Panc1 (cell line): ENCODE measurements at regions not wholly inside any gene's neighbourhood (a gene's known extent, or its start where the extent isn't known, plus 50 kb on each side); places are given as distances from the start of the nearest gene placed in this dataset.

Experiments
- ATAC-seq: fragments of 200-7000 bp; cut with Tn5 transposase; 2 replicates; pipeline ENCODE4 v1.9.1; 2020; ENCODE audit warnings: mild to moderate bottlenecking, moderate library complexity
- BruUV-seq: library from RNA; stranded (reverse); fragments of 400-500 nt; replicated peaks from 2 replicates; lab custom pipeline; 2021; lab: Mats Ljungman, UMichigan
- CTCF ChIA-PET: fragments of 300-600 bp; sonication (Branson Sonifier 250); formaldehyde crosslinking; loops from one replicate; lab custom pipeline; 2022; ENCODE audit warnings: antibody characterized with exemption; lab: Charles Lee
- POLR2A ChIA-PET: fragments of 300-600 bp; sonication (Branson Sonifier 250); formaldehyde crosslinking; loops from one replicate; lab custom pipeline; 2022; ENCODE audit warnings: antibody characterized with exemption; lab: Charles Lee
- DNase-seq: peaks from one replicate; pipeline ENCODE4 v3.0.0-alpha.2; 2010; ENCODE audit warnings: low read depth, low spot score
- H3K27ac ChIP-seq: 2 replicates; pipeline ENCODE4 v1.5.1; 2011; ENCODE audit warnings: mild to moderate bottlenecking, low read length, inconsistent platforms
- H3K27me3 ChIP-seq: fragments of 200-500 bp; sonication (Bioruptor generic); 2 replicates; pipeline ENCODE4 v1.6.0; 2014; ENCODE audit warnings: low read length, inconsistent platforms; ENCODE audit not compliant: control insufficient read depth, insufficient read depth
- H3K36me3 ChIP-seq: fragments of 200-500 bp; sonication (Bioruptor generic); 2 replicates; pipeline ENCODE4 v1.5.1; 2014; ENCODE audit warnings: inconsistent platforms, mild to moderate bottlenecking, low read length, moderate library complexity; ENCODE audit not compliant: control insufficient read depth, insufficient read depth
- H3K4me1 ChIP-seq: 2 replicates; pipeline ENCODE4 v1.5.1; 2011; ENCODE audit warnings: inconsistent platforms, mild to moderate bottlenecking, low read length, moderate library complexity; ENCODE audit not compliant: control insufficient read depth, insufficient read depth
- H3K4me3 ChIP-seq, 2 experiments: 2 replicates each; pipeline ENCODE4 v1.5.1; 2011 to 2012; ENCODE audit warnings: low read depth in 2 of 2, low read length in 2 of 2, mild to moderate bottlenecking in 2 of 2, inconsistent platforms in 1 of 2, moderate library complexity in 1 of 2
- H3K9me3 ChIP-seq: fragments of 200-500 bp; sonication (Bioruptor generic); 2 replicates; pipeline ENCODE4 v1.5.1; 2014; ENCODE audit warnings: low read depth, mild to moderate bottlenecking, inconsistent platforms, low read length, moderate library complexity; ENCODE audit not compliant: control insufficient read depth, insufficient read depth
- POLR2AphosphoS5 ChIP-seq: IDR thresholded peaks from 2 replicates; pipeline ENCODE4 v1.6.1; 2012; ENCODE audit warnings: mild to moderate bottlenecking, low read depth, low read length, moderate library complexity
- REST ChIP-seq, 2 experiments: IDR thresholded peaks; 2 replicates each; pipeline ENCODE4 v1.6.1; 2011 to 2012; ENCODE audit warnings: low read depth in 2 of 2, control low read depth in 1 of 2, low read length in 1 of 2, mild to moderate bottlenecking in 1 of 2, moderate library complexity in 1 of 2; ENCODE audit not compliant: insufficient read depth in 1 of 2
- SIN3A ChIP-seq: IDR thresholded peaks from 2 replicates; pipeline ENCODE4 v1.6.1; 2012; ENCODE audit warnings: low read depth, mild to moderate bottlenecking, low read length, moderate library complexity, borderline replicate concordance; ENCODE audit not compliant: insufficient read depth
- TCF7L2 ChIP-seq: IDR thresholded peaks from 2 replicates; pipeline ENCODE4 v1.6.1; 2011; ENCODE audit warnings: mild to moderate bottlenecking, low read depth, low read length, inconsistent platforms
- in situ Hi-C: cut with HindIII; loops from 2 replicates; pipeline ENCODE4 v1.10.0; 2016; ENCODE audit warnings: low sequenced_read_pairs, low pct_unique_long_range_greater_than_20kb
- intact Hi-C: fragments of 100-400 bp; cut with micrococcal nuclease; formaldehyde crosslinking; loops from one replicate; pipeline ENCODE4 v1.10.0; 2022; ENCODE audit not compliant: unreplicated experiment
- TF ChIP-seq, protein P1 (sequence below): fragments of 450-650 bp; IDR thresholded peaks from 2 replicates; pipeline ENCODE4 v1.5.1; 2017; ENCODE audit warnings: mild to moderate bottlenecking

- POLR2A ChIA-PET, result interaction anchor here (0.6 kb wide), 1 partner anchor 461 kb away, joined by 3 read pairs; no protein-coding TSS in a partner anchor
- Histone ChIP-seq H3K4me3 (no peak overlapping the region), H3K9me3 (no peaks in the 10 kb centered on the region), H3K4me1 (no peaks in the 10 kb centered on the region), H3K36me3 (no peaks in the 10 kb centered on the region), H3K27me3 (no peaks in the 10 kb centered on the region), H3K27ac (no peak overlapping the region)
- ATAC-seq (no peak), DNase-seq (no peak)
- CTCF ChIA-PET, result no interaction called here
- intact Hi-C loops (no loop called here), in situ Hi-C loops (no loop called here)
- TF ChIP-seq POLR2AphosphoS5, result no peak
- TF ChIP-seq, protein P1, sequence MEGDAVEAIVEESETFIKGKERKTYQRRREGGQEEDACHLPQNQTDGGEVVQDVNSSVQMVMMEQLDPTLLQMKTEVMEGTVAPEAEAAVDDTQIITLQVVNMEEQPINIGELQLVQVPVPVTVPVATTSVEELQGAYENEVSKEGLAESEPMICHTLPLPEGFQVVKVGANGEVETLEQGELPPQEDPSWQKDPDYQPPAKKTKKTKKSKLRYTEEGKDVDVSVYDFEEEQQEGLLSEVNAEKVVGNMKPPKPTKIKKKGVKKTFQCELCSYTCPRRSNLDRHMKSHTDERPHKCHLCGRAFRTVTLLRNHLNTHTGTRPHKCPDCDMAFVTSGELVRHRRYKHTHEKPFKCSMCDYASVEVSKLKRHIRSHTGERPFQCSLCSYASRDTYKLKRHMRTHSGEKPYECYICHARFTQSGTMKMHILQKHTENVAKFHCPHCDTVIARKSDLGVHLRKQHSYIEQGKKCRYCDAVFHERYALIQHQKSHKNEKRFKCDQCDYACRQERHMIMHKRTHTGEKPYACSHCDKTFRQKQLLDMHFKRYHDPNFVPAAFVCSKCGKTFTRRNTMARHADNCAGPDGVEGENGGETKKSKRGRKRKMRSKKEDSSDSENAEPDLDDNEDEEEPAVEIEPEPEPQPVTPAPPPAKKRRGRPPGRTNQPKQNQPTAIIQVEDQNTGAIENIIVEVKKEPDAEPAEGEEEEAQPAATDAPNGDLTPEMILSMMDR, result no peak
- no peak for TF ChIP-seq REST (IDR thresholded peaks at IDR 0.05; ENCODE audit: insufficient read depth in 1 of 2, low read depth in 2 of 2, low read length in 1 of 2)
- no peak for TF ChIP-seq TCF7L2
- no peak for TF ChIP-seq SIN3A
- BruUV-seq, result no TSS peak
Observed at GRCh38 chr12:78792052-78792698, 72.4 kb upstream of the SYT1 start.

GRCh38 chr12:78793491-78793890, 71.1 kb upstream of the SYT1 start:
- ATAC-seq (no peak), DNase-seq (no peak)
- Histone ChIP-seq H3K9me3 (no peaks in the 10 kb centered on the region), H3K4me1 (no peaks in the 10 kb centered on the region), H3K27me3 (no peaks in the 10 kb centered on the region), H3K27ac (no peak overlapping the region), H3K4me3 (no peak overlapping the region), H3K36me3 (no peaks in the 10 kb centered on the region)
- intact Hi-C loops (no loop called here), in situ Hi-C loops (no loop called here)
- BruUV-seq, result no TSS peak
- ChIA-PET CTCF (no interaction called here), POLR2A (interaction anchor here (0.5 kb wide), 1 partner anchor 756 kb away, joined by 3 read pairs; no protein-coding TSS in a partner anchor)
- TF ChIP-seq, protein P1, result no peak
